ENCODE measurements at regions not wholly inside any gene's neighbourhood (a gene's known extent, or its start where the extent isn't known, plus 50 kb on each side); places are given as distances from the start of the nearest gene placed in this dataset.

DNA sequence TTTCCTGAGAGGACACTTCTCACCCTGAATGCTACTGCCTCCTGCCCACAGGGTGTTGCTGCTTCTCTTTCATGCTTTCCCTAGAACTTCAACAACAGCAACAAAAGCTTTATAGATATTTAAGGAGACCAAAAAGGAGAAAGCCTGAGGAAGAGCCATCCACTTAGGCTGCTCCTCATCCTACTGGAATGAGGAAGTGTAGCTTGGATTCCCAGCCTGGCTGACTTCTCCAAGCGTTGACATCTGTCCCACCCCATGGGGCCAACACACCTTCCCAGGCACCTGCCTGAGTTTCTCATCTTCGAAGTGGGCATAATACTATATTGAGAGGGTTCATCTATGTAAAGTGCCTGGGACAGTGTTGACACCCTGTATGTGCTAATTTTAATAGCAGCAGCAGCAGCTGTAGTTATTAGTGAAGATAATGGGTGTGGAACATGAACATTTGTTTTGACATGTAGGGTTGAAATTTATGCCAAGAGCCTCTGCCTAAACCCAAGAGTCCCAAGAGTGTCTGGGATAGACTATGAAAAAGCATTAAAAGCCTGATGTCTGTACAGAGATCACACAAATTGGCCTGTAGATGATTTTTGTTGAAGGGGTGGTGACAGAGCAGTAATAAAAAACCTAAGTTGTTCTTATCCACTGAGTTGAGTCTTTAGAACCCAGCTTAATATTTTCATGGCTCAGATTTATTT is 96.5 kb upstream of the PIAS1 start:
- no peaks in the 10 kb centered on the region for H4K20me1 ChIP-seq (ENCODE audit: insufficient read depth)
- H3K27me3 ChIP-seq (ENCODE audit: insufficient read depth, low read length), result no peaks in the 10 kb centered on the region
- H2AFZ ChIP-seq (ENCODE audit: low read depth, low read length, poor library complexity, severe bottlenecking), result no peak overlapping the region
- CTCF ChIA-PET, result no interaction called here
- H3K9me2 ChIP-seq (ENCODE audit: insufficient read depth), result no peaks in the 10 kb centered on the region
- peaks cover 6 to 9% of the 10 kb centered on the region in 2 experiments; a peak in 2 of 4 replicates for H3K4me1 ChIP-seq (ENCODE audit: control insufficient read depth in 1 of 2, insufficient read depth in 2 of 2, low read length in 2 of 2)
- H3K36me3 ChIP-seq (ENCODE audit: control insufficient read depth in 1 of 2, insufficient read depth in 2 of 2, low read length in 2 of 2), result no peaks in the 10 kb centered on the region
- POLR2A ChIA-PET, result no interaction called here
- TF ChIP-seq CEBPB (IDR thresholded peaks at IDR 0.05; ENCODE audit: low read depth) (no peak), FOSL1 (IDR thresholded peaks at IDR 0.05; ENCODE audit: low read depth) (no peak), EZH2 (IDR thresholded peaks at IDR 0.05) (no peak)
- BruUV-seq (replicated peaks), result no TSS peak
- H3K4me3 ChIP-seq (replicated peaks in 1 of 2; ENCODE audit: low read depth in 1 of 2, low read length in 2 of 2), result no peak overlapping the region
- DNase-seq (ENCODE audit: low read depth, low spot score), result no peak
- intact Hi-C loops (cut with micrococcal nuclease), result no loop called here
- no peak overlapping the region for H3K9ac ChIP-seq (ENCODE audit: low read length)
- ATAC-seq, result no peak
- no peaks in the 10 kb centered on the region for H3K79me2 ChIP-seq (ENCODE audit: insufficient read depth, low read length)
- RAD21 ChIA-PET (ENCODE audit: low non-redundant PET in 1 of 2, low total read pairs in 2 of 2, uncharacterized antibody in 2 of 2, unreplicated experiment in 2 of 2), result no interaction called here
- H3K9me3 ChIP-seq (ENCODE audit: control insufficient read depth in 1 of 2, insufficient read depth in 1 of 2, low read depth in 1 of 2, low read length in 2 of 2), result no peaks in the 10 kb centered on the region
- H3K27ac ChIP-seq (ENCODE audit: low read depth, low read length), result no peak overlapping the region
- no peak overlapping the region for H3K4me2 ChIP-seq (ENCODE audit: low read length)

GRCh38 chr15:67967871-67968431 is 86.2 kb upstream of the PIAS1 start:
- Histone ChIP-seq H2AFZ (ENCODE audit: low read depth, low read length, poor library complexity, severe bottlenecking) (no peak overlapping the region), H3K9me3 (ENCODE audit: control insufficient read depth in 1 of 2, insufficient read depth in 1 of 2, low read depth in 1 of 2, low read length in 2 of 2) (no peaks in the 10 kb centered on the region)
- no peak for DNase-seq (ENCODE audit: low read depth, low spot score)

More at GRCh38 chr15:67967871-67968431, 86.2 kb upstream of the PIAS1 start:
- no peaks in the 10 kb centered on the region for H4K20me1 ChIP-seq (ENCODE audit: insufficient read depth)
- H3K27ac ChIP-seq (ENCODE audit: low read depth, low read length), result no peak overlapping the region
- no peak overlapping the region for H3K4me3 ChIP-seq (replicated peaks in 1 of 2; ENCODE audit: low read depth in 1 of 2, low read length in 2 of 2)
- intact Hi-C loops (cut with micrococcal nuclease), result no loop called here
- TF ChIP-seq, protein P1, sequence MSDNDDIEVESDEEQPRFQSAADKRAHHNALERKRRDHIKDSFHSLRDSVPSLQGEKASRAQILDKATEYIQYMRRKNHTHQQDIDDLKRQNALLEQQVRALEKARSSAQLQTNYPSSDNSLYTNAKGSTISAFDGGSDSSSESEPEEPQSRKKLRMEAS (IDR thresholded peaks at IDR 0.05), result no peak
- no peak for TF ChIP-seq EGR1 (IDR thresholded peaks at IDR 0.05; ENCODE audit: low read depth)
- no peak for TF ChIP-seq ZFX (IDR thresholded peaks at IDR 0.05)
- TF ChIP-seq SP1 (IDR thresholded peaks at IDR 0.05; ENCODE audit: low read depth), result no peak
- TF ChIP-seq CEBPB (IDR thresholded peaks at IDR 0.05; ENCODE audit: low read depth), result no peak
- no peak for TF ChIP-seq POLR2AphosphoS5 (IDR thresholded peaks at IDR 0.05; ENCODE audit: low read depth, low read length)
- no peak for TF ChIP-seq REST (IDR thresholded peaks at IDR 0.05; ENCODE audit: low read depth)
- TF ChIP-seq EZH2 (IDR thresholded peaks at IDR 0.05), result no peak
- TF ChIP-seq POLR2A (IDR thresholded peaks at IDR 0.05; ENCODE audit: borderline replicate concordance, extremely low read depth, insufficient read depth, insufficient read length), result no peak
- no peak for TF ChIP-seq FOSL1 (IDR thresholded peaks at IDR 0.05; ENCODE audit: low read depth)
- TF ChIP-seq SIN3A (IDR thresholded peaks at IDR 0.05; ENCODE audit: low read depth), result no peak
- no peak for TF ChIP-seq ATF3 (IDR thresholded peaks at IDR 0.05)
- no peak for TF ChIP-seq CTCF (IDR thresholded peaks at IDR 0.05 in 2 of 3, conservative IDR thresholded peaks at IDR 0.05 in 1 of 3; ENCODE audit: borderline replicate concordance in 1 of 3, insufficient read depth in 1 of 3, low read depth in 2 of 3, low read length in 2 of 3)
- no peak for TF ChIP-seq CBX3 (IDR thresholded peaks at IDR 0.05; ENCODE audit: low read depth)
- TF ChIP-seq JUND (IDR thresholded peaks at IDR 0.05), result no peak
- TF ChIP-seq ELF1 (IDR thresholded peaks at IDR 0.05; ENCODE audit: borderline replicate concordance, low read depth), result no peak
- no peaks in the 10 kb centered on the region for H3K79me2 ChIP-seq (ENCODE audit: insufficient read depth, low read length)
- RAD21 ChIA-PET (ENCODE audit: low non-redundant PET in 1 of 2, low total read pairs in 2 of 2, uncharacterized antibody in 2 of 2, unreplicated experiment in 2 of 2), result no interaction called here
- no peaks in the 10 kb centered on the region for H3K9me2 ChIP-seq (ENCODE audit: insufficient read depth)
- no peak overlapping the region for H3K4me2 ChIP-seq (ENCODE audit: low read length)
- ATAC-seq, result peak; percentile 58
- H3K36me3 ChIP-seq (ENCODE audit: control insufficient read depth in 1 of 2, insufficient read depth in 2 of 2, low read length in 2 of 2), result no peaks in the 10 kb centered on the region
- no peak overlapping the region for H3K9ac ChIP-seq (ENCODE audit: low read length)
- no peaks in the 10 kb centered on the region for H3K27me3 ChIP-seq (ENCODE audit: insufficient read depth, low read length)
- CTCF ChIA-PET, result no interaction called here
- no TSS peak for BruUV-seq (replicated peaks)
- H3K4me1 ChIP-seq (ENCODE audit: control insufficient read depth in 1 of 2, insufficient read depth in 2 of 2, low read length in 2 of 2), result no peaks in the 10 kb centered on the region
- POLR2A ChIA-PET, result no interaction called here

Data from HCT116 (cell line).